GM12875 (cell line): ENCODE measurements at regions not wholly inside any gene's neighbourhood (a gene's known extent, or its start where the extent isn't known, plus 50 kb on each side); places are given as distances from the start of the nearest gene placed in this dataset.

ENCODE experiments used
- H3K4me3 ChIP-seq: one replicate; pipeline ENCODE4 v1.5.1; 2011; ENCODE audit warnings: low read depth, low read length, control low read depth
- CTCF ChIP-seq: IDR thresholded peaks from 2 replicates; pipeline ENCODE4 v1.5.1; 2011; ENCODE audit warnings: low read depth, mild to moderate bottlenecking, control low read depth, inconsistent platforms, low read length, moderate library complexity, borderline replicate concordance; ENCODE audit not compliant: insufficient read depth

DNA sequence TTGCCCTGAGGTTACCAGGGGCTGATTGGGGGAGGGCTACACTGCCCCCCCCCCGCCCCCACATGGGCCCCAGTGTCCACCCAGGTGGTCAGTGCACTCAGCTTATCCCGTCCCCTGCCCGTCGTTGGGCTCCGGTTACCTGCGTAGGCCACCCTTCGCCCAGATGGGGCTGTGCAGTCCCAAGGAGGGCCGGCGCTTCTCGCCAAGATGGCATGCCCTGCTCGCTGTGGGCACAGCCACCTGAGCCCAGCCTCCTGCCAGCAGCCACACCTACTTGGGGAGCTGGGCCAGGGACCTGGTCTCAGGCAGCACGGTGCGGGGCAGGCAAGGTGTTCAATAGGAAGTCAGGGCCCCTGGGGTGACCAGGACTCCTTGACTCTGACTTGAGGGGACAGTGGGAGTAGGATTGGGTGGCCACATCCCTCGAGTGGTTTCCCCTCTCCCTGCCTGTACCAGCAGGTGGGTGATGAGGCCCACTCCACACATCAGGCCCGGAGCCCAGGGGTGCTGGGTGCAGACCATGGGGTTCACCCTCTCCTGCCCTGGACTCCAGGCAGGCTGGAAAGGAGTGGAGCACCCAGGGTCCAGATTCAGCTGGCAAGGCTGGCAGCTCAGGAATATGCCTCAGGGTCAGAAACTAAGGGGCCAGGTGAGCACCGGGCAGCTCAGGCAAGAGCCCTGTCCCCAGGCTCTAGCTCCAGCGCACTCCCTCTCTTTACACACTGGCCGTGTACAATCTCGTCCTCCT, 170.3 kb downstream of the GLI2 start:
- TF ChIP-seq CTCF, result no peak
- H3K4me3 ChIP-seq, result no peak overlapping the region

GRCh38 chr2:120906914-120907313, 171.2 kb downstream of the GLI2 start:
- H3K4me3 ChIP-seq, result no peak overlapping the region
- TF ChIP-seq CTCF, result no peak

GRCh38 chr2:120907822-120908221, 172.2 kb downstream of the GLI2 start:
- no peak for TF ChIP-seq CTCF
- H3K4me3 ChIP-seq, result no peak overlapping the region

GRCh38 chr2:120908314-120908975, 172.8 kb downstream of the GLI2 start:
- TF ChIP-seq CTCF, result no peak

GRCh38 chr2:120909102-120909501, 173.4 kb downstream of the GLI2 start:
- no peak for TF ChIP-seq CTCF
- no peak overlapping the region for H3K4me3 ChIP-seq

More at GRCh38 chr2:120908314-120908975, 172.8 kb downstream of the GLI2 start:
- no peak overlapping the region for H3K4me3 ChIP-seq

GRCh38 chr2:120910164-120910563, 174.5 kb downstream of the GLI2 start:
- TF ChIP-seq CTCF, result no peak
- H3K4me3 ChIP-seq, result no peak overlapping the region
